Endothelial cell of umbilical vein (primary cell): ENCODE measurements at regions not wholly inside any gene's neighbourhood (a gene's known extent, or its start where the extent isn't known, plus 50 kb on each side); places are given as distances from the start of the nearest gene placed in this dataset.

ENCODE experiments used
- BruUV-seq: library from RNA; stranded (reverse); fragments of 400-500 nt; replicated peaks from 2 replicates; lab custom pipeline; 2021; lab: Mats Ljungman, UMichigan
- CTCF ChIA-PET: fragments of 300-600, 350-600 bp; sonication (Branson Sonifier 250); formaldehyde crosslinking; loops from one replicate; lab custom pipeline; 2021; ENCODE audit warnings: antibody characterized with exemption, inconsistent platforms; lab: Charles Lee
- POLR2A ChIA-PET: fragments of 300-600, 350-600 bp; sonication (Branson Sonifier 250); formaldehyde crosslinking; loops from one replicate; lab custom pipeline; 2021; ENCODE audit warnings: antibody characterized with exemption, inconsistent platforms; lab: Charles Lee
- DNase-seq: peaks from one replicate; pipeline ENCODE4 v3.0.0-alpha.2; 2011; ENCODE audit warnings: low read depth, low spot score
- FAIRE-seq: peaks from 2 replicates; lab custom pipeline; 2011; peaks lifted over from hg19 to GRCh38; lab: Jason Lieb, UNC
- H2AFZ ChIP-seq: 2 replicates; pipeline ENCODE4 v1.6.0; 2012; ENCODE audit warnings: low read depth, low read length, control low read depth, inconsistent platforms
- H3K27ac ChIP-seq: 2 replicates; pipeline ENCODE4 v1.5.1; 2011; ENCODE audit warnings: low read depth, mild to moderate bottlenecking, control low read depth, low read length, moderate library complexity; ENCODE audit not compliant: insufficient read depth
- H3K27me3 ChIP-seq, 2 experiments: 2 replicates each; pipeline versions ENCODE4 v1.6.0 to v1.6.1; 2011; ENCODE audit warnings: low read length in 2 of 2, mixed read lengths in 1 of 2; ENCODE audit not compliant: control insufficient read depth in 2 of 2, insufficient read depth in 2 of 2
- H3K36me3 ChIP-seq, 2 experiments: 2 replicates in 1 of 2; 3 replicates in 1 of 2; pipeline ENCODE4 v1.5.1; 2011; ENCODE audit warnings: low read length in 2 of 2, mild to moderate bottlenecking in 1 of 2, moderate library complexity in 1 of 2; ENCODE audit not compliant: control insufficient read depth in 2 of 2, insufficient read depth in 2 of 2; ENCODE audit errors: extremely low read depth in 1 of 2
- H3K4me1 ChIP-seq: 3 replicates; pipeline ENCODE4 v1.5.1; 2011; ENCODE audit warnings: mild to moderate bottlenecking, low read length; ENCODE audit not compliant: control insufficient read depth, insufficient read depth; ENCODE audit errors: extremely low read depth
- H3K4me2 ChIP-seq: 2 replicates; pipeline ENCODE4 v1.6.1; 2011; ENCODE audit warnings: low read length, control low read depth, mixed read lengths; ENCODE audit not compliant: insufficient read depth
- H3K4me3 ChIP-seq, 3 experiments: fragments of 200-600 bp in 1 of 3; sonication (generic), shearing (Covaris generic) in 1 of 3; replicated peaks in 1 of 3; 2 replicates each; pipeline ENCODE4 v1.5.1; 2011 to 2016; ENCODE audit warnings: control low read depth in 3 of 3, low read length in 3 of 3, mild to moderate bottlenecking in 2 of 3, inconsistent platforms in 1 of 3, low read depth in 1 of 3, moderate library complexity in 1 of 3; ENCODE audit not compliant: insufficient read depth in 1 of 3
- H3K79me2 ChIP-seq: 2 replicates; pipeline ENCODE4 v1.6.0; 2012; ENCODE audit warnings: low read length, inconsistent platforms; ENCODE audit not compliant: control insufficient read depth, insufficient read depth
- H3K9ac ChIP-seq: replicated peaks from 2 replicates; pipeline ENCODE3; 2011; ENCODE audit warnings: low read length, control low read depth; ENCODE audit not compliant: insufficient read depth; ENCODE audit errors: extremely low read depth
- H3K9me1 ChIP-seq: replicated peaks from 3 replicates; pipeline ENCODE4 v1.6.0; 2011; ENCODE audit warnings: mild to moderate bottlenecking, low read length; ENCODE audit not compliant: control insufficient read depth, insufficient read depth; ENCODE audit errors: extremely low read depth
- H3K9me3 ChIP-seq: replicated peaks from 2 replicates; pipeline ENCODE4 v1.5.1; 2012; ENCODE audit warnings: low read length, inconsistent platforms; ENCODE audit not compliant: control insufficient read depth, insufficient read depth
- H4K20me1 ChIP-seq: replicated peaks from 2 replicates; pipeline ENCODE3; 2011; ENCODE audit warnings: mild to moderate bottlenecking, low read length; ENCODE audit not compliant: control insufficient read depth, insufficient read depth; ENCODE audit errors: extremely low read depth
- EZH2 ChIP-seq: IDR thresholded peaks from 2 replicates; pipeline ENCODE4 v1.6.1; 2012; ENCODE audit warnings: borderline replicate concordance, low read depth, mild to moderate bottlenecking, moderate library complexity, low read length, inconsistent platforms; ENCODE audit not compliant: severe bottlenecking
- FOS ChIP-seq: IDR thresholded peaks from 2 replicates; pipeline ENCODE4 v1.6.1; 2011; ENCODE audit warnings: mild to moderate bottlenecking, low read length, moderate library complexity, borderline replicate concordance; ENCODE audit not compliant: insufficient read depth
- GATA2 ChIP-seq: IDR thresholded peaks from 2 replicates; pipeline ENCODE4 v1.7.0; 2011; ENCODE audit warnings: low read depth, mild to moderate bottlenecking, moderate library complexity, mixed read lengths, low read length; ENCODE audit not compliant: insufficient read length, insufficient read depth
- JUN ChIP-seq: IDR thresholded peaks from 2 replicates; pipeline ENCODE4 v1.6.1; 2011; ENCODE audit warnings: borderline replicate concordance, low read depth; ENCODE audit not compliant: insufficient read length, insufficient read depth
- MYC ChIP-seq: IDR thresholded peaks from one replicate; pipeline ENCODE4 v1.6.1; 2011; ENCODE audit warnings: mild to moderate bottlenecking, low read depth, low read length
- POLR2A ChIP-seq: IDR thresholded peaks from 2 replicates; pipeline ENCODE4 v1.6.1; 2012; ENCODE audit warnings: low read depth, mild to moderate bottlenecking, control low read depth, low read length
- POLR2AphosphoS5 ChIP-seq: IDR thresholded peaks from 2 replicates; pipeline ENCODE4 v1.6.1; 2012; ENCODE audit warnings: low read depth, mild to moderate bottlenecking, control low read depth, low read length, moderate library complexity; ENCODE audit not compliant: insufficient read depth
- dilution Hi-C: fragments of 300-500 bp; cut with MboI; formaldehyde crosslinking; loops from one replicate; pipeline ENCODE4 v1.15.0; 2019; ENCODE audit warnings: low sequenced_read_pairs; ENCODE audit not compliant: extremely low pct_ligation_motif_present
- intact Hi-C: fragments of 100-400 bp; cut with micrococcal nuclease; formaldehyde crosslinking; loops from one replicate; pipeline ENCODE4 v1.10.0; 2022
- TF ChIP-seq, protein P1 (sequence below), 2 donors: IDR thresholded peaks; 1 replicate in 1 of 2; 2 replicates in 1 of 2; pipeline ENCODE4 v1.5.1; 2011; ENCODE audit warnings: low read length in 2 of 2, mild to moderate bottlenecking in 2 of 2, moderate library complexity in 2 of 2, control low read depth in 1 of 2, inconsistent platforms in 1 of 2, low read depth in 1 of 2; ENCODE audit not compliant: insufficient read depth in 1 of 2; ENCODE audit errors: extremely low read depth in 1 of 2
- TF ChIP-seq, protein P2 (sequence below): IDR thresholded peaks from 2 replicates; pipeline ENCODE4 v1.6.1; 2011; ENCODE audit not compliant: insufficient read depth, insufficient read length

DNA sequence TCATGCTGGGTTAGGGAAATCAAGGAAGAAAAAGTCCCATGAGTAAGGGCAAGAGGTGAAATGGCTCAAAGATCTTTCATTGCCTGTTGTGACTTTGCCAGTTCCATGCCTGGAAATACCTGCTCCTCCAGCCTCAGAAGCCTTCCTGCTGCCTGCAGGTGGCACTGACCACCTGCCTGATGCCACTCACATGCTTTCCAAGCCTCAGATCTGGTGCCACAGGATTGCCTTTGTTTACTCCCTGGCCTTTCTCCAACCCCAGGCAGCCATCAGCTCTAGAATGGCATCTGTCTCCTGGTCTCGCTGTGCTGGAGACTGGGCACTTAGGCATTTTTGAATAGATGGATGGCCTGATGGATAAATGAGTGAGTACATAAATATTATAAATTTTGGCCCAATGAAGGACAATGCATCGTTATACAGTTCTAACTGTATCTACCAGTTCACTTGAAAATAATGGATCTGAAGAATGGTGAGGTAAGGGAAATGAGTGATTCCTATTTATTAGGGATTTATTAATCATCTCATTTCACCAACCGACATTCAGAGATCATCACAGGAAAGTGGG is 657.2 kb downstream of the INHBA start:
- intact Hi-C loops (loop anchor here (2.0 kb wide), 2 partner anchors 651 to 659 kb away; no protein-coding TSS in a partner anchor), dilution Hi-C loops (no loop called here)
- H3K9me1 ChIP-seq = no peaks in the 10 kb centered on the region
- no peak overlapping the region for H3K4me2 ChIP-seq
- H3K36me3 ChIP-seq = no peaks in the 10 kb centered on the region
- no peaks in the 10 kb centered on the region for H3K79me2 ChIP-seq
- ChIA-PET POLR2A (no interaction called here), CTCF (interaction anchor here (0.9 to 3.5 kb wide), 4 partner anchors 651 to 666 kb away, joined by 4 to 21 read pairs (median 7); partner anchors contain the start of gene INHBA)
- no peak overlapping the region for H3K27ac ChIP-seq
- no peak overlapping the region for H3K9ac ChIP-seq
- H4K20me1 ChIP-seq = no peaks in the 10 kb centered on the region
- H3K27me3 ChIP-seq = no peaks in the 10 kb centered on the region
- BruUV-seq = no TSS peak
- FAIRE-seq (no peak), DNase-seq (peak; percentile 18)
- no peaks in the 10 kb centered on the region for H3K4me1 ChIP-seq
- no peaks in the 10 kb centered on the region for H3K9me3 ChIP-seq
- TF ChIP-seq FOS (no peak), GATA2 (no peak)
- TF ChIP-seq, protein P1, sequence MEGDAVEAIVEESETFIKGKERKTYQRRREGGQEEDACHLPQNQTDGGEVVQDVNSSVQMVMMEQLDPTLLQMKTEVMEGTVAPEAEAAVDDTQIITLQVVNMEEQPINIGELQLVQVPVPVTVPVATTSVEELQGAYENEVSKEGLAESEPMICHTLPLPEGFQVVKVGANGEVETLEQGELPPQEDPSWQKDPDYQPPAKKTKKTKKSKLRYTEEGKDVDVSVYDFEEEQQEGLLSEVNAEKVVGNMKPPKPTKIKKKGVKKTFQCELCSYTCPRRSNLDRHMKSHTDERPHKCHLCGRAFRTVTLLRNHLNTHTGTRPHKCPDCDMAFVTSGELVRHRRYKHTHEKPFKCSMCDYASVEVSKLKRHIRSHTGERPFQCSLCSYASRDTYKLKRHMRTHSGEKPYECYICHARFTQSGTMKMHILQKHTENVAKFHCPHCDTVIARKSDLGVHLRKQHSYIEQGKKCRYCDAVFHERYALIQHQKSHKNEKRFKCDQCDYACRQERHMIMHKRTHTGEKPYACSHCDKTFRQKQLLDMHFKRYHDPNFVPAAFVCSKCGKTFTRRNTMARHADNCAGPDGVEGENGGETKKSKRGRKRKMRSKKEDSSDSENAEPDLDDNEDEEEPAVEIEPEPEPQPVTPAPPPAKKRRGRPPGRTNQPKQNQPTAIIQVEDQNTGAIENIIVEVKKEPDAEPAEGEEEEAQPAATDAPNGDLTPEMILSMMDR (IDR thresholded peaks at IDR 0.05; ENCODE audit: extremely low read depth in 1 of 2, insufficient read depth in 1 of 2, low read depth in 1 of 2, low read length in 2 of 2) = peak in 1 of 2 donors; percentile 23
- TF ChIP-seq, protein P2, sequence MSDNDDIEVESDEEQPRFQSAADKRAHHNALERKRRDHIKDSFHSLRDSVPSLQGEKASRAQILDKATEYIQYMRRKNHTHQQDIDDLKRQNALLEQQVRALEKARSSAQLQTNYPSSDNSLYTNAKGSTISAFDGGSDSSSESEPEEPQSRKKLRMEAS = no peak
- no peak overlapping the region for H2AFZ ChIP-seq
- no peak overlapping the region for H3K4me3 ChIP-seq

DNA sequence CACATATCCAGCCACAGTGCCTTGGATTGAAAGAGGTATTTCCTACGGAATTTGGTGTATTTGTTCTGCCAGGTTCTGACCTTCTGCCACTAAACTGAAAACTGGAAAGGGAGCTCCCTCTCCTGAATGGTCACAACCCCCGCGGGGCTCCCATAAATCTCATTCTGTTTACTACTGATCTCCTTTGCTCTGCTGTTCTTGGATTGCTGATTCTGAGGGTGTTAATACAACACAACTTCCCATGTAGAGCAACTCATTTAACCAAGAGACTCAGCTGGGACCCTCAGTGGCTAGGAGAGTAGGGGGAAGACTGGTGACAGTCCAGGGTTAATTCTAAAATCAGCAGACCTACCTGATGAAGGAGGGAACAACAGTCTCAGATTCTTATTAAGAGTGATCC is 662.9 kb downstream of the INHBA start:
- intact Hi-C loops = no loop called here
- TF ChIP-seq FOS = no peak
- TF ChIP-seq, protein P1 (IDR thresholded peaks at IDR 0.05; ENCODE audit: extremely low read depth in 1 of 2, insufficient read depth in 1 of 2, low read depth in 1 of 2, low read length in 2 of 2) = no peak
- no peak for TF ChIP-seq POLR2AphosphoS5
- no peak for TF ChIP-seq MYC
- no peak for TF ChIP-seq JUN
- TF ChIP-seq, protein P2 = no peak
- TF ChIP-seq POLR2A = no peak
- no peak for TF ChIP-seq EZH2
- no peak for TF ChIP-seq GATA2
- Histone ChIP-seq H2AFZ (no peak overlapping the region), H3K4me3 (no peak overlapping the region), H3K79me2 (no peaks in the 10 kb centered on the region), H3K9me1 (no peaks in the 10 kb centered on the region), H3K4me2 (no peak overlapping the region), H3K27me3 (no peaks in the 10 kb centered on the region), H3K4me1 (no peaks in the 10 kb centered on the region), H3K36me3 (no peaks in the 10 kb centered on the region), H3K27ac (no peak overlapping the region), H3K9me3 (no peaks in the 10 kb centered on the region), H3K9ac (no peak overlapping the region), H4K20me1 (no peaks in the 10 kb centered on the region)
- no peak for DNase-seq
- dilution Hi-C loops = no loop called here
- FAIRE-seq = peak; percentile 58
- BruUV-seq = no TSS peak
- CTCF ChIA-PET = no interaction called here
- POLR2A ChIA-PET = no interaction called here
